ENCODE measurements at regions not wholly inside any gene's neighbourhood (a gene's known extent, or its start where the extent isn't known, plus 50 kb on each side); places are given as distances from the start of the nearest gene placed in this dataset.
"Not testable (repeated sequence)": the region's sequence is repeated elsewhere in the genome, so short reads cannot be mapped to it uniquely, and the experiment has no call there.

DNA sequence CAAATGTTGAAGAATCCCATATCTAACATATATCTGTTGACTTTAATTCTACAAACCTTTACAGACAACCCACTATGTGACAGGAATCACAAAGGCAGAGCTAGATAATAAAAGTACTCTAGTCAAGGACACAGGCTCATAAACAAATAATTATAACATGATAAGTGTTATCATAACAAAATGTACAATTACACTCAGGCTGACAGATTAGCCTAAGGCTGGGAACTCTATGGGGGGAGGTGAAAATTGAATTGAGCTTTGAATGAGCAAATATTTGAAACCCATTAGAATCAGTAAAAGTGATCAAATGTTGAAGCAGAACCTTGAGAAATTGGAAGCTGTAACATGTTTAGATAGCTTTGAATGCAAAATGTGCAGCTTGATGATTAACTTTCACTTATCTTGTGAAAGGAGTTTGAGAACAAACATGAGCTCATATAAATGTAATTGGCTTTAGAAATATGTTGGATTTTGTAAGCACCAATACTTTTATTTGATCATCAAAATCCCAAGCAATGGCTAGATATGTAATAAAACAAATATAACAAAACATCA lies 970.2 kb downstream of the SORCS3 start:
- no peak for DNase-seq

DNA sequence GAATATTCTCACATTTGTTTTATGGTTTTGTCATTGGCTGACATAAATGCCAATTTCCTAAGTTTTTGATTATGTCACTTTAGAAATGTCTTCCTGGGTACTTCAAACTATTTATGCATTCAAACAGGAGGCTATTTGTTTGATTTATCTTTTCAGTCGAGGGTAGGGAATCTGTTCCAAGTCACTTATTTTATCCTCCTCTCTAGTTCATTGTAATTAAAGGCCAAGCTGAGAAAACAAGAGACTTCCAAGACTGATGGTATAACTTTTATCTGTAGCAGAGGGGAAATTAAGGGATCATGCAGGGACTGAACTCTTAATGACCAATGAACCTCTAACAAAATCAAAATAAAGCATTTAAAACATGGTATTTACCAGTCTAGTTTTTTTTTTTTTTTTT lies 968.4 kb downstream of the SORCS3 start:
- no peak for DNase-seq

DNA sequence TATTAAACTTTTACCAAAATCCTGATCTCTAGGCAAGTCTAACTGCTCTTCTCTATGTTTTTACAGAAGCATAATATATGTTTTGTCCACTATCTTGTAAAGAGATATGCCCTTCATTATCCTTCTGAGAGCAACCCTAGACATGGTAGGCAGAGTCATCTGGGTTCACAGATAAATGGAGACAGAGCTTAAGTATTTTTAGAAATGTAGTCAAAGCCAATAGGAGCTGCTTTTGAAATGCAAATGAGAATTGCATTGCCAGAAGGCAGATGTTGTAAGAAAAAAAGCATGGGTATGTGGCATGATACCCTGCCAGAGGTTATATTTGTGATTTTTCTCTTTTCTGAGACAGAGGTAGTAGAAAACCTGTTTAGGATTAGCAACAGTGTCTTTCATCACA lies 964.8 kb downstream of the SORCS3 start:
- DNase-seq: no peak

DNA sequence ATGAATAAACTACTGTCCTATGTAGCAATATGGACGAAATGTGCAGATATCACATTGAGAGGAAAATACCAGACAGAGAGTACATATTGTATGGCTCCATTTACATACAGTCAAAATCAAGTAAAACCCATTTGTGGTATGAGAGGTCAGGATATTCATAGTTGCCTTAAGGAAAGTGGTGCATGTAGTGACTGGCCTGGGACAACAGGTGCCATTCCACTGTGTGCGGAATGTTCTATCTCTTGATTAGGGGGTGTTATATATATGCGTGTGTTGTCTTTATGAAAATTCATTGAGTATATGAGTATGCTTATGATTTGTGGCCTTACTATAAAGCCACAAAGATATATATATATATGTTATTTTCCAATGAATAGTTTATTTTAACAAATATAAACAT lies 964.0 kb downstream of the SORCS3 start:
- DNase-seq: no peak

DNA sequence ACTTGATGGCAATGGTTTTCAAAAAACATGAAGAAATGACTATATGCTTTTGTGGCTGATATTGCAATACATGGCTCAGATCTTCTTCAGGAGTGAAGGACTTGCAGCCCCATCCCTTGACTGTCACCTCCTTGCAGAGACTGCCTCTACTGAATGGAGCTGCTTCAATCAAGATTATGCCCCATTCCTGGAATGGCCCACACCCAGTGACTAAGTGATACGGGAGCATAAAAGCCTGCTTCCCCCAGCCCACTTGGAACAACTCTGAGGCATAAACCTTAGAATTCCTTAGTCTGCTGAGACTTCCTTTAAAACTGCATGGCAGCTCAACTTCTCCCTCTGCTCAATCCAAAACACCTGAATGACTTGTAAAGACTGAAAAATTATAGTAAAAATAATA lies 957.1 kb downstream of the SORCS3 start:
- no peak for DNase-seq

DNA sequence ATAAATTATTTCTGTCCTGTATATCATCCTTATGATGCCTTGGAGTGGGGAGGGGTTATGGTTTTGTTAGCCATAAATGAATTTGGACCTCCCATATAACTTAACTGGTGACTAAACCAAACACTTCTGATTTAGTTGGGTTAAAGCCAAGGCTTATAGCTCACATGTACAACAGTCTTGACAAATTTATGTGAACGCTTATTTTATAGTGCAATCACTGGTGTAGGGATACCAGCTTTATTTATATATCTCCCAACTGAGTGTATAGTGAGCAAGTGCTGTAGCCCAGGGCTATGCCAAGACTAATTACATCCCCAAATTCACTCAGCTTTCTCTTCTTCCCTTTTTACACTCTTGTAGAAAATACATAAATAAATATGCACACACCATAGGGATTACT lies 956.2 kb downstream of the SORCS3 start:
- no peak for DNase-seq

DNA sequence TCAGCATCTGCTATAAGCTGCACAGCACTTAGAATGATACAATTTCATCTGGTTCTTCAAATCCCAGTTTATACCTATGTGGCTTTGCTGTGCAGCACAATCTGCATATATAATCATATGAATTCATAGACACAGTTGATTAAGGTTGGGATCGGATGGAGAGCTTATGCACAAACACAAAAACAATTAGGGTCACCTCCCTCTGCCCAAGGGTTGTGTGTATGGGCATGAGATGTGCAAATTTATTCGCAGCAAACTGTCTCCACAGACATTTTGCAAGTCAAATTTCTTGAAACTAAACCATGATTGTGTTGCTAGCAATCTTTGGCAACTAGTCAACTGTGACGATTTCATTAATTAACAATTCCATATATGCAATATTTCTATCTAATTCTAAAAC lies 955.7 kb downstream of the SORCS3 start:
- no peak for DNase-seq

DNA sequence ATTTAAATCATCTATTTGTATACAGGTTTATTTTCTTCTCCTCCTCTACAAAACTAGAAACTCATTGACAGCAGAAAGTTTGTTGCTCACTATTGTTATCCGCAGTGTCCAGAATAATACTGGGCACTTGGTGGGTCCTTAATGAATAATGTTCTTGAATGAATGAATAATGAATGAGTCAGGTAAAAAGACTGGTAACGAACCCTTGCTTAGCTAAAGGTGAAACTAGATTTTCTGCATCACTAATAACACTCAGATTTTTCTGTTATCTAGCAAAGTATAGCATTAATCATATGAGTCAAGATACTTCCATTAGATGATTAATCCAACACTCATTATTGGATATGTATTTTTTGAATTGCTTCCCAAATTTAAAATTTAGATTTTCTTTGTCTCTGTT lies 953.2 kb downstream of the SORCS3 start:
- DNase-seq: no peak

DNA sequence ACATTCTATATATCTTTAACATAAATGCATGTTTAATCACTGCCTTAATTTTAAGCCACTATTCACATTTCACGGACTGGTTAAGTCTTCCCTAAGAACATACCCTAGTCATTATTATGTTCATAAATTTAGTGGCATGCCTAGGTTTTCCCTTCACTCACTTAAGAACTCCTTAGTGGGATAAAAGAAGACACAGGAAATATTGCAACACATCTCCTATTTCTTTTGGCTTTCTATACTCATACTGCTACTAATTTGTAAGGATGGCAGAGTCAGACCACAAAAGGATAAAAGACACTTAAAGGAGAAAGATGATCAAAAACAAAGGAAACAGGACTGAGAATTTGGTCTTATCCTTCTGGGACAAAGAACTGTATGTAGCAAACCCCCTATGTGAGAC lies 951.4 kb downstream of the SORCS3 start:
- no peak for DNase-seq

DNA sequence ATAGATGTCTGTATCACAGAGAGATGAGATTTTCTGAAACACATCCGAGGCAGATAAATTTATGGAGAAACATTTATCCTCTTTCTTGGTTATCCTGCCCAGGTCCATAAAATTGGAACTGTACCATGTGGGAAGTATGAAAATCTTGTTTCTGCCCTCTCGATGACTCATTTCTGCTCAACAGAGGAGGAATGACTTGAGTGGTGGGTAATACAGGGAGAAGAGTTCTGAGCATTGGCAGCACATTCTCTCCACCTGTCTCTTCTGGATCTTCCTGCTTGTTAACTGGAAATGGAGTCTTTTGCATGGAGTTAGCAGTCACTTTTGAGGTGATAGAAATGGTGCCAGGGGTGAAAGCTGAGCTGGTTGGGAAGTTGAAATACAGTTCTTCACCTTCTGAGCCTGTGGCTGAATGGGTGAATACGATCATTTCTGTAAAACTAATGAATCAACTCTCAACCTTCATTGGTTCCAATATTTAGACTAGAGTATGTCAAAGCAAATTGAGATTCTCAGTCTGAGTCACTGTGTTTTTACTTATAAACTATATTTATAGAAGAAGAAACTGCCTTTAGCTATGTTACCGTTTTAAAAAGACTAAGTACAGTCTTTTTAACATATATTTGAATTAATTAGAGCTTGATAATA lies 945.5 kb downstream of the SORCS3 start:
- no peak for DNase-seq

DNA sequence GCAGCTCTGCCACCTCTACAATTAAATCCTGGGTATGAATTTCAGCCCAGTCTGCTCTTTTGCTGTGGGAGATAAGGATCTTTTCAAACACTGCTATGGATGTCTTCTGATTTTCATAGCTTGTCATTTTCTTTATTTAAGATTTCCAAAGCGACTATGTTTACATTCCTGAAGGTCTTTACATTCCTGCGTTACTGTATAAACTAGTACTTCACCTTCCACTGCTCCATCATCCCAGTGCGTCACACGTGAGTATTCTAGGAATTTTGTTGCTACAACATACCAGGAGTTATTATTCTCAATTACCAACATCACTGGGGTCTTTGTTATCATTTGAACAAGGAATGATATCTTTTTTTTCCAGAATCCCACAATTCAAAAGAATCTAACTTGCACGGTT lies 944.7 kb downstream of the SORCS3 start:
- no peak for DNase-seq

DNA sequence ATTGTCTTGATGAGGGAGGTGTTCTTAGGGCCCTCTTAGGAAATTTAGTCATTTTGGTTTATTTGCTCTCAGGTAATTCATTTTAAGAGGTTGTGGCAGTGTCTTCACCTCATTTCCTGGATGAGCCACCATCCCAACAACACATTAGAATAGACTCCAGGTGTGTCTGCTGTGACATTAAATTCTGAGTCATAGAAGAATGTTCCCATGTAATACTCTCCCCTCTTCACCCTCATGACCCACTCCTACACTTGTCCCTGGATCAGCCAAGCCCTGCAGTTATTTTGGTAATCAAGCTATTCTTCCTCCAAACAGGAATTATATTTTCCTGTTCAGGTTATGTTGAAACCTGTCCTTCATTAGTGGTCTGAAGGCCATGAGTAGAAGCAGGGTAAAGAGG lies 944.1 kb downstream of the SORCS3 start:
- no peak for DNase-seq

DNA sequence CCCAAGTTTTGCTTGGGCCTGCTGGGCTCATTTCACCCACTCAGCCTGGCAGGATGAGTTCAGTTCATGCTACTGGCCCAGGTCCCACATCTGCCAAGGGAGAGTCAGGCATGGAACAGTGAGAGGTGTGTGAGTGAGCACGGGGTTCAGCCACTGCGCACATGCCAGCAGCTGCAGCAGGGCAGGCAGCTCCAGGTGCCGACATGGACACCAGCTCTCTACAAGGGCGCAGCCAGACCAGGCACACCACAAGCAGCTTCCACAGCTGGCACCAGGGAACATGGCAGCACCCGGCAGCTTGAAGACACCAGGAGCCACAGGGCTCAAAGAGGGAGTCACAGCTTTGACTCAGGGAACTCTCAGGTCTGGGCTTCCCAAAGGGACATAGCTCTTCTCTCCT lies 938.0 kb downstream of the SORCS3 start:
- DNase-seq: no peak

DNA sequence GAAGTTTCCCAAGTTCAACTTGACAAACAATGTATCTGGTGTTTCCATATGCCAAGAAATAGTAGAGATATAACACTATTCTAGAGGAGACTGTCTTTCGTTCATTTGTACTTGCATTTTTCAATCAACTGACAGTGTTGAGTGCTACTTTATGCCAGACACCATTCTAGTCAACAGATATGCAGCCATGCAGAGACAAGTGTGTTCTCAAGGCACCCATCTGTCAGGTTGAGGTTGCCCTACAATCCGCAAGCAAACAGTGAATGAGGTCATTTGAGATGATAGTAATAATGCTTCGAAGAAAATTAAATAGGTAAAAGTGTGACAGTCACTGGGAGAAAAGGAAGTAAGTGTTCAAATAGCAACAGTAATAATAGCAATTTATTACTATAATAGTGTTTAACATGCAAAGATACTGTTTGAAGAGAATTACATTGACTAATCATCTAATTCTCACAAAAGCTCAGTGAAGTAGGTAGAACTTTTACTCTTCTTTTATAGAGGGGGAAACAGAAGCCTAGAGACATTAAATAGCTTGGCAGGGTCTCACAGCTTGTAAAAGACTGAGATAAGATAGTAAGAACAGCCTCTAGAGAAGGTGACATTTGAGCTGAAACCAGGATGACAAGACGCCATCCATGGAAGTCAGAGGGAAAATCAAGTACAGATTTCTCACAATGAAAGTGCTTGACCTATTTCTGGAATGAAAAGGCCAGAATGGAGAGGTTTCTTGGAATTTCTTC lies 936.9 kb downstream of the SORCS3 start:
- DNase-seq: no peak

DNA sequence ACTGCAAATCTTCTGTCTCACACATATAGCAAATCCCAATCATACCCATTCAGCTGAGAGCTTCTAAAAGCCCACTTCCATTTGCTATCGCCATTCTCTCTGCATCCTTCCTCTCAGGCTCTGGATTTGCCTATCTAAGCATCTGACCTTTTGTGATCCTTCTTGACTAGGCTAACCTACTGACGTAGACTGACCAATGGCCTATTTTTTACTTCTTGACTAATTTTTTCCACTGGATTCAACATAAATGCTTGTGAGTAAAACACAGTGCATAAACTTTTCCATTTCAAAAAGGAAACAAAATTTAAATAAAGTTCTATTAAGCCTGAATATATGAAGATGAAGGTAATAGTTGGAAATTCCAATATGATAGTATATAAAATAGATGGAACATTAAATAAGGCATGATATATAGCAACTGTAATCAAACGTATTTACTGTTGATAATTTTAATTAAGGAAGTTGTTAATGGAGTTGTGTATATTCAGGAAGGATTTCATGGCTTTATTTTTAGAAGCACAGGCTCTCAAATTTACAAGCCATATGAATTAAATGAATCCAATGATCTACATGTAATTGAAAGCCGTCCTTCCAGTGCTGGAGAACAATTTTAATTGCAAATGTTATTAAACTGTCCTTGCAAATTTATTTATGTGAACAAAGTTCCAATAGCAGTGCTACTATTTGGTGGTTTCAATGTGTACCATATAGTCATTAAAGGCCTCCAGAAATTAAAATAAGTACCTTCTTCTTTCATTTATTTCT lies 918.4 kb downstream of the SORCS3 start:
- DNase-seq: no peak

DNA sequence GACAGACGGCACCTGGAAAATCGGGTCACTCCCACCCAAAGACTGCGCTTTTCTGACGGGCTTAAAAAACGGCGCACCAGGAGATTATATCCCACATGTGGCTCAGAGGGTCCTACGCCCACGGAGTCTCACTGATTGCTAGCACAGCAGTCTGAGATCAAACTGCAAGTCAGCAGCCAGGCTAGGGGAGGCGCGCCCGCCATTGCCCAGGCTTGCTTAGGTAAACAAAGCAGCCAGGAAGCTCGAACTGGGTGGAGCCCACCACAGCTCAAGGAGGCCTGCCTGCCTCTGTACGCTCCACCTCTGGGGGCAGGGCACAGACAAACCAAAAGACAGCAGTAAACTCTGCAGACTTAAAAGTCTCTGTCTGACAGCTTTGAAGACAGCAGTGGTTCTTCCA lies 909.4 kb downstream of the SORCS3 start:
- DNase-seq: not testable (repeated sequence)

DNA sequence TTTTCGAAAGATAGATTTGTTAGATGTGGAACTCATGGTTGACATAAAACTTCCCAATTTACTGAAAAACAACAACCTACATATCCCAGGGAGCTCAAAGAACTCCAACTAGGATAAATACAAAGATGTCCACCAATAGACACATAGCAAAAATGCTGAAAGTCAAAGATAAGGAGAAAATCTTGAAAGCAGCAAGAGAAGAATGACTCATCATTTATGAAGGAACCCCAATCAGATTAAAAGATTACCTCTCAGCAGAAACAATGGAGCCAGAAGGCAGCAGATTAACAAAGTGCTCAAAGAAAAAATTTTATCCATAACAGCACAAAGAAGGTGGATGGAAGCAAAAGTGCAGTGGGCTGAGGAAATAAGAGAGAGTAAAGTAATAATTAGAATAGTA lies 908.6 kb downstream of the SORCS3 start:
- DNase-seq: no peak

DNA sequence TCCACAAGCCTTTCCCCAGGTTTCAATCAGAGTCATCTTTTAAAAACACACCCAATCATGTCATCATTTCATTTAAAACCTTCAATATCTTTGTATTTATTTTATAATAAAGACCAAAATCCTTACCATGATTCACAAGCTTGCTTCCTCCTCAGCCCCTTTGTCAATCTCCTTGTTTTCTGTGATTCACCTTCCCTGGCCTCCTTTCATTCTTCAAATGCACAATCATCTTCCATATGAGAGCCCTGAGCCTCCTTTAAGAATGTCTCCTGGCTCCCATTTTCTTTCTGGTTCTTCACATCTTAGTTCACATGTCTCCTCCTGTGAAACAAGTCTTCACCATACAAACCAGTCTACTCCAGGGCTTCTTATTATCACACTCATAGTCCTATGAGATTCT lies 904.0 kb downstream of the SORCS3 start:
- DNase-seq: no peak

DNA sequence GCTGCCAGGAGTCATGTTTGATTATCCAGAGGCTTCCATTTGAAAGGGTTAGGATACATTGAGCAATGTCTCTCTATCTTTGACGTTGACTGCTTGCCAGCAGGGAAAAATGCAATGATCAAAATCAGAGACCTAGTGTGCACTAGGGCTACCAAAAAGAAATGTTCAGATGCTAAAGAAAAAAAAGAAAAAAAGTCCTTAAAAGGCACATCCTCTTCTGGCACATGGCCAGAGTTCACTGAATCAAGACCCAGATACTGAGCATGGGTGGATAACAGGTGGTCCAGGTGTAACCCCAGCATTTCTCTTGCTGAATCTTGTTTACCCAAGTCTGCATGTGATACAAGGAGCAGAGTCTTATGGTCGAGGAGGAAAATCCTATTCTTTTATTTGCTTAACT lies 899.3 kb downstream of the SORCS3 start:
- no peak for DNase-seq

DNA sequence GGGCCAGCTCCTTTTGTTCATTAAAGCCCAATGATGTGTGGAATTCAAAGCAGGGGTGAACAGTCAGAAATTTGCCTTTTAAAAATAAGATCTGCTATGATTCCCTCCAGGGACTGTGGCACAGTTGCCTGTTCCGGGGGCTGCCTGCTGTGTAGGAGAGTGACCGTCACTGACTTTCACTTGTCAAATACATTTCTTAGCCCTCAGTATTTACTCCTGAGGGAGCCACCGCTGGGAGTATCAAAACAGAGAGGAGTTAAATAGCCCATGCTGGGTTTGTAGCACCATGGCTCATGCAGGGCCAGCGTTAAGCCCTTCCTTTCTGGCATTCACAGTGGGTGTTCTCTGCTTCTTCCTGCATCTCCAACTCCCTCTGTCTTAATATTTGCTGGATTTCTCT lies 897.8 kb downstream of the SORCS3 start:
- no peak for DNase-seq

DNA sequence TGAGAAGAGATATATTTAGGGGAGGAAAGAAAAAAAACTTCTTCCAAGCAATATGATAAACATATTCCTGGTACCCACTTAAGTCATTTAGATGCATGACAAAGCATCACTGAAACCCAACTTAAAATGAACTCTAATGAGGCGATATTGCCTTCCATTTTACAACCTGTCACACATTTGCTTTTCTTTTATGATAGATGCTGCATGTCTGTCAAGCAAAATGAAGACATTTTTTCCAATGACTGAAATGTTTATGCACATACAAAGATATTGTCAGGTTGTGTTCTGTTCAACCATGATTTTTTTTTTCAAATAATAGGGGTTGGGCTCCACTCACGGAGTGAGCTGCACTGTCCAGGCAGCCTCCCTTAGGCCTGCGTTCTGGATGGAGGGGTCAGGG lies 894.4 kb downstream of the SORCS3 start:
- DNase-seq: no peak

DNA sequence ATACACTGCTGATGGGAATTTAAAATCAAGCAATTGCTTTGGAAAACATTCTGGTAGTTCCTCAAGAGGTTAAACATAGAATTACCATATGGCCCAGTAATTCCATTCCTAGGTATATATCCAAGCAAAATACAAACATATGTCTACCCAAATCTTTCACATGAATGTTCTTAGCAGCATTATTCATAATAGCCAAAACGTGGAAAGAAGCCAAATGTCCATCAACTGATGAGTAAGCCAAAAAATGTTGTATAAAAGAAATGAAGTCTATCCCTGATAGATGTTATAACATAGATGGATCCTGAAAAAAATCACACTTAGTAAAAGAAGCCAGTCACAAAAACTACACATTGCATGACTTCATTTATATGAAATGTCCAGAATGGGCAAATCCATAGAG lies 893.0 kb downstream of the SORCS3 start:
- DNase-seq: no peak

DNA sequence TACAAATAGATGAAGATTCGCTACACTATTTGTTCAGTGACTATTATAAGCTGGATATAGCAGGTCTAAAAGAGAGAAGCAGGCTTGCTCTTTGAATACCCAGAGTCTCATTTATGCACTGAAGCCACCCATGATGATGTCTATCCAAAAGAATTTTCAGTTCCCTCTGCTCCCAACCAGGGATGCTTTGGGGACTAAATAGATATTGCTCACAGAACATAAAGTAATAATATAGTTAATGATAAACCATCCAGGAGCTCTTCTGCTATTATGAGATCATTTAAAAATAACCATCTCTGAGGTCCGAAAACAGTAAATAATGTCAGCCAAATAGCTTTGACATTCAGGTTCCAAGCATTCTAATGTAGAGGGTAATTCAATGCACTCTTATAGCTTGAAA lies 875.4 kb downstream of the SORCS3 start:
- DNase-seq: no peak

DNA sequence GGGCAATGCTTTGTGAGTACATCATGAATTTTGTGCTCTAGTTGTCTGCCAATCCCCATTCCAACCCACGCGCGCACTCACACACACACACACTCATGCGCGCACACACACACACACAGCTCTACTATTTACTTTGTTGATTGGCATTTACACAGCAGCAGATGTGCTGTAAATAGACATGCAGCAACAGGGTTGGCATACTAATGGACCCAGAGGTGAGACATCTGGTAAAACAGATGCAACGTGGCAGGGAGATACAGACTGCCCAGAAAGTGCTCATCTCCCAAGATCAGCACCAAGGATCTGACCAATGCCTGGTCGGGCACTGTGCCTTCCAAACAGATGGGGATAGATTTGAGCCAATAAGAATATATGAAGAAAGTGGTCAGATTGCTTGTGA lies 873.0 kb downstream of the SORCS3 start:
- DNase-seq: no peak

Measured in hematopoietic multipotent progenitor cell treated with erythropoietin and hydrocortisone succinate and interleukin-3 and kit ligand, for 4 days (in vitro differentiated cells).